NCI-H226 (cell line): ENCODE measurements at regions not wholly inside any gene's neighbourhood (a gene's known extent, or its start where the extent isn't known, plus 50 kb on each side); places are given as distances from the start of the nearest gene placed in this dataset.
"Not testable (repeated sequence)": the region's sequence is repeated elsewhere in the genome, so short reads cannot be mapped to it uniquely, and the experiment has no call there.

Source experiments
- DNase-seq: peaks from one replicate; pipeline ENCODE4 v3.0.0-alpha.2; 2015

DNA sequence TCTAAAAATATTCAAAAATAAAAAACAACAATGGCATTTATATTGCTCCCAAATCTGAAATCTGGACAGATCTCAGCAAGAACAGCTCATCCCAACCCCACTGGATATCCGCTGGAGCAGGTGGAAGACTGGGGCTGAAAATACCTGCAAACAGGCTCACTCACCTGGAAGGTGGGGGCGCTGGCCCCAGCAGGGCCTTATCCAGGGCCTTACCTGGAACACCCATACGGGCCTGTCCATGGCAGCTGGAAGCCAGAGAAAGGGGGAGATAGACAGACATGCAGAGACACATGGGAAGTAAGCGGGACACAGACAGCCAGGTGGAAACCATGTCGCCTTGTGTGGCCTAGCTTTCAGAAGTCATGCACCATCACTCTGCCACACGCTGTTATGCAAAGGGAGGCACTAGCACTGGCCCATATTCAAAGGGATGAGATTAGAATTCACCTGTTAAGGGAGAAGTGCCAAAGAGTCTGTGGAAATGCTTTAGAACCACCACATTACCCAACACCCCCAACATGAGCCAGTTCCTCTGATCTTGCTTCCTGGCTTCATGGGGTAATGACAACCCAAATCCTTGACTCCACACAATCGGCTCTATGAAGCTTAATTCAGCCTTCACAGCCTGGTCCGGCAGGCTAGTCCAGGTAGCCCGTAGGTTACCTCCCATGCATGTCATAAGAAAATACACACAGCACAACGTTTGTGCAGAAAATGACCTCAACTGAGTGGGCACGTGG, 99.0 kb upstream of the CDYL start:
- no peak for DNase-seq

DNA sequence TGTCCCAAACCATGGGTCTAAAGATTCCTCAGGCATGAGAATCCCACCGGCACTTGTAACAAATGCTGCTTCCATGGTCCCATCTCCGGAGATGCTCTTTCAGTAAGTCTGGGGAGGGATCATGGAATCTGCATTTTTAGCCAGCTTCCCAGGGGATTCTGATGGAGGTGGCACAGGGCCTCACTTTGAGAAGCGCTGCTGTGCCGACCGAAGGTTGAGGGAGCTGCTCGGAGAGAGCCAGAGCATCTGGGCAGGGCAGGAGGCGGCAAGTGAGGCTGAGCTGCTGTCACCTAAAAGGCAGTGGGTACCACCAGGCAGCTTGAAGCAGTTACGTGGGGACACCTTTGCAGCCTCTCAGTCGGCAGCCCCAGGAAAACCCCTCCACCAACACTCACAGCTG, 100.2 kb upstream of the CDYL start:
- DNase-seq, result no peak

DNA sequence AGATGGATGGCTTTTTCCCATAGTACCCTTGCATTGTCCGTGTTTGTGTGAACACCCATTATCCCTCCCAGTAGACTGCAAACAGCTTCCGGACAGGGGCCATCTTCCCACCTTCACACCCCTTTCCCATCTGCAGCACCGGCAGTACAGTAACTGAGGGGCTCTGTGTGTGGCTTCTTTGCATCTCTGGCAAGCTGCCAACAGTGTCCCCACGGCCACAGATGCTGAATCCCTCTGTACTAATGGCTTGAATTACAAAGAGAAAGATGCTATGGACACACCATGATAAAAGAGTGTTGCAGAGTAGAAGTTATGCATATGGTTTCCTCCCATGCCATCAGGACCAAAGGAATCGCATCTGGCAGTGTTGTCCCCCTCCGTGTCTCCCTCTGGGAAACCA, 101.1 kb upstream of the CDYL start:
- no peak for DNase-seq

DNA sequence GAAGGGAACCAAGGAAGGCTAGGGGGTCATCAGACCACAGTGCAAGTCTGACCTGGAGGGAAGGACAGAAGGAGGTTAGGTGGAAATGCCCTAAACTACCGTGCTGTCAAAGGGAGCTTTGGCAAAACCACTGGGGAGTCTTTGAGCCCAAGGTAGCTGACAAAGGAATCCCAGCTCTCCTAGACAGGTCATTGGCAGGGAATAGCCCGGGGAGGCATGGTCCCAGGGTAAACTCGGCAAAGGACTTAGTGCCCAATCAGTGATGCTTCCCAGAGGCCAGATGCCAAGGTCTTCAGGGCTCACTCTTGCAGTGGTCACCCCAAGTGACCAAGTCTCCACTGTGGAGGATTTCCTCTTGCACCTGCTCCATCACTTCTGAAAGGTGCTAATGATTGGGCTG, 102.3 kb upstream of the CDYL start:
- DNase-seq, result no peak

DNA sequence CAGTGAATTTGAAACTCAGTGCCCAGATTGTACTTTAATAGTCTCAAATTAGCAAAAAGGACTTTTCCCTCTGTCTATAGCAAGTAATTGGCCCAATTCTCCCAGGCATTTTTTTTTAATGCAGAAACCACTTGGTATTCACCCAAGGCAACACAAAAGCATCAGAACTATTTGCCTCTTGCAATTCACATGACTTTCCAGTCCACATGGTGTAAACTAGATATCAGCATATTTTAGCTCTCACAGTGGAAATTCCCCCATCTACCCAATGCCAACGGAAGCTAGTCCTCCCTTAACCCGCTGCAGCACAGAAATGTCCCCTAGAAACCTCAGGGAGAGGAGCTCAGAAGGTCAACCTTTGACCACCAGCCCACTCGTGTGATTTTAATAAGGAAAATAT, 103.4 kb upstream of the CDYL start:
- peak; percentile 15 for DNase-seq

DNA sequence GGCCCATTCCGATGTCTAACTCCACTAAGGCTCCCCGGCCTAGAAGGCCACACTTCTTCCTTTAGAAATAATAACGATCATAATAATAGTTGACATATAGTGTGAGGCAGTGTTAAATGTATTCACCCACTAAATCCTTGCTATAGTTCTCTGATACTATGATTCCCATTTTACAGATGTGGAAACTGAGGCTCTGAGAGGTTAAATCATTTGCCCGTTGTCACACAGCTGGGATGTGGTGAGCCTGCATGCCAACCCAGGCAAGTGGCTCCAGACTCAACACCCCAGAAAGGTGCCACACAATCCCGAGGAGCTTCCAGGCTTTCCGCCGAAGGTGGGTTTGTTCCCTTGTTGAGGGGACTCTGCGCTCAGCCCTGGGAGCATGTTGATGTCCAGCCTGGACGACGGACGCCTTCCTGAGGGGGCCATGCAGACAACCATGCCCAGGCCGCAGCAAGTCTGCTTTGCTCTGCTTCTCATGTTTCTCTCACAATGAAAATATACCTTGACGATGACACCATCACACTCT, 104.6 kb upstream of the CDYL start:
- DNase-seq, result no peak

DNA sequence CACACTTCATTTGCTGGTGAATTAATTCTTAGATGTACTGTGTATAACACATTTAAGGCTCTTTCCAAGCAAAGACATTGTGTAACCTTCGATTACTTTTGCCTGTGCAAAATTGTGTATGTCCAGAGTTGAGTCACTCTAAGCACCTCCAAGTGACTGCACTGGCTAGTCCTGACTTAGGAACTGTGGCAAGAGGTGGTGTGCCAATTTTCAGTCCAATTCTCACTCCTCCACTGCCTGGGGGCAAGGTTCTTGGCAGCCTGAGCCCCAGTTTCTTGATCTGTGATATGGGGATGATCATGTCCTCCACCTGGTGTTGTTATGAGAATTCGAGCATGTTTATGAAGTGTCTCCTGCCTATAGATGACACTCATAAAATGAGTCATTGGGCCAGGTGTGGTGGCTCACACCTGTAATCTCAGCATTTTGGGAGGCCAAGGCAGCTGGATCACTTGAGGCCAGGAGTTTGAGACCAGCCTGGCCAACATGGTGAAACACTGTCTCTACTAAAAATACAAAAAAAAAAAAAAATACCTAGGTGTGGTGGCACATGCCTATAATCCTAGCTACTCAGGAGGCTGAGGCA, 105.3 kb upstream of the CDYL start:
- DNase-seq, result no peak

DNA sequence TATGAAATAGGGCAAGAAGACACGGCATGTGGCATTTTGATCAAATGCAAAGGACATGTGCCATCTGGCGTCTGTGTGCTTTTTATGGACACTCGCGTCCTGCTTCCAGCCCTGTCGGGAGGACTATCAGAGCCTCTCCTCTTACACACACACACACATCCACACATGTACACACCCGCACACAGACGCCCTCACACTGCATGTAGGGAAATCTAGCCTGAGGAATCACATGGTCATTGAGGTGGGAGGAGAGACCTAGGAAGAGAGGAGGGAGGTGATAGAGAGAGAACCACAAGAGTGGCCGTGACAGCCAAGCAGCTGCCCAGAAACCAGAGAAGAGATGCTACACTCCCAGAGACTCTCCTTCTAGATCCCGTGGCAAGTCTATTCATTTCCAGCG, 105.9 kb upstream of the CDYL start:
- no peak for DNase-seq

DNA sequence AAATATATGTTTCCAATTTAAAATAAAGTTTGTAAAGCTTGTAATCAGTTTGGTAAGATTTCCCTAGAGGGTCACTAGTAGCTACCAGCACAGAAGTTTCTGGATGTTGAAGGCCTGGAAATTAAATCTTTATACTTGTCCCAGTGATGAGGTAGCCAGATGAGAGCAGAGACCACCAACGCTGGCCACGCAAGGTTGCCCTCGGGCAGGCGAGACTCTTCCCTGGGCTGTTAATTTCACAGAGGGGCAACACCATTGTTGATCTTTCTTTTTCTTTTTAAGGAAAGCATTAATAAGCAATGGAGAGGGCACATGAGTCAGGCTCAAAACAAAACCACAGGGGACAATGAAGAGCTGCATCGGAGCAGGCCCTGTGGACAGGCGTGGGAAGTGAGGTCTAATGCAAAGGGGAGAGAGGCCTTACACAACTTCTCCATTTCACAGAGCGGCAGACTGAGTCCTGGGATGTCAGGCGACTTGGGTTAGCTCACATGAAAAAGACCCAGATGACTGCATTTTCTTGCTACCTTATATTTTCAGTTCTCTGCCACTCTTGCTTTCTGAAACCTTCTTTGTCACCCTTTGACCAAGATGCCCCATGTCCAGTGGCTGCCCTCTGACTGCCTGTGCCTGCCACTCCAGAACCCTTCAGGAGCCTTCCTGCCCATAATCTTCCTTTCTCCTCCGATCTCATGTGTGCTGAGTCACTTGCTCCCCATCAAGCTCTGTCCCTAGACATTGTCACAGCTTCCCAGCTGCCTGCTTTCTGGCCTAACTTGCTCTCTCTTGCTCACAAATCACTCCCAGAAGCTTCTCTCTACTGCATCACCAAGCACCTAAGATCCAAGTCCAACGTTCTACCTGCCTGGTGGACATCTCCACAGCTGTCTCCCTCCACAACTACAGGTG, 107.7 kb upstream of the CDYL start:
- DNase-seq, result no peak

DNA sequence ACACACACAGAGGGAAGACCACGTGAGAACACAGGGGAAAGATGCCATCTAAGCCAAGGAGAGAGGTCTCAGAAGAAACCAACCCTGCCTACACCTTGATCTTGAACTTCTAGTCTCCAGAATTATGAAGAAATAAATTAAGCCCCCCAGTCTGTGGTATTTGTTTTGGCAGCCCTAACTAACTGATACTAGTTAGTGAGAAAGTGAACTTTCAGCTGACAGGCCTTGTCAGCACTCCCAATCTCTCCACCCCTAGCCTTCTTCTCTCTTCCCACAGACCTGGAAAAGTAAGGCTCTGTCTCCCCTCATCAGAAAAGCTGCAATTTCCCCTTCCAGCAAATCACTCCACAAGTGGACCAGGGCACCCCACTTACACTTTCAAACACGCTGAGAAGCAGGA, 108.6 kb upstream of the CDYL start:
- no peak for DNase-seq

DNA sequence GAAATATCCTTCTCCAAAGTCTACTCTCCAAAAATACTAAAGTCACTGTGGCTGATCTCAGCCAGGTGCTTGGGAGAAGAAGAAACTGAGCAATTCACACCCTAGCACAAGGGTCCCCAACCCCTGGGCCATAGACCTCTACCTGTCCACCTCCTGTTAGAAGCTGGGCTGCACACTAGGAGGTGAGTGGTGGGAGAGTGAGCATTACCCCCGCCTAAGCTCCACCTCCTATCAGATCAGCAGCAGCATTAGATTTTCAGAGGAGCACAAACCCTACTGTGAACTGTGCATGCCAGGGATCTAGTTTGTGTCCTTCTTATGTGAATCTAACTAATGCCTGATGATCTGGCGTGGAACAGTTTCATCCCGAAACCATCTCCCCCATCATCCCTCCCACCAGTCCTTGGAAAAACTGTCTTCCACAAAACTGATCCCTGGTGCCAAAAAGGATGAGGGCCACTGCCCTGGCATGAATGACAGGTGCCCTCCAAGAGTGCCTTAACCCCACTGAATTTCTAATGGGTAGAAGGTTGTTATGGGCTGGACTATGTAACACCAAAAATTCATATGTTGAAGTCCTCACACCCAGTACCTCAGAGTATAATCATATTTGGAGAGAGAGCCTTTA, 109.2 kb upstream of the CDYL start:
- DNase-seq, result no peak

DNA sequence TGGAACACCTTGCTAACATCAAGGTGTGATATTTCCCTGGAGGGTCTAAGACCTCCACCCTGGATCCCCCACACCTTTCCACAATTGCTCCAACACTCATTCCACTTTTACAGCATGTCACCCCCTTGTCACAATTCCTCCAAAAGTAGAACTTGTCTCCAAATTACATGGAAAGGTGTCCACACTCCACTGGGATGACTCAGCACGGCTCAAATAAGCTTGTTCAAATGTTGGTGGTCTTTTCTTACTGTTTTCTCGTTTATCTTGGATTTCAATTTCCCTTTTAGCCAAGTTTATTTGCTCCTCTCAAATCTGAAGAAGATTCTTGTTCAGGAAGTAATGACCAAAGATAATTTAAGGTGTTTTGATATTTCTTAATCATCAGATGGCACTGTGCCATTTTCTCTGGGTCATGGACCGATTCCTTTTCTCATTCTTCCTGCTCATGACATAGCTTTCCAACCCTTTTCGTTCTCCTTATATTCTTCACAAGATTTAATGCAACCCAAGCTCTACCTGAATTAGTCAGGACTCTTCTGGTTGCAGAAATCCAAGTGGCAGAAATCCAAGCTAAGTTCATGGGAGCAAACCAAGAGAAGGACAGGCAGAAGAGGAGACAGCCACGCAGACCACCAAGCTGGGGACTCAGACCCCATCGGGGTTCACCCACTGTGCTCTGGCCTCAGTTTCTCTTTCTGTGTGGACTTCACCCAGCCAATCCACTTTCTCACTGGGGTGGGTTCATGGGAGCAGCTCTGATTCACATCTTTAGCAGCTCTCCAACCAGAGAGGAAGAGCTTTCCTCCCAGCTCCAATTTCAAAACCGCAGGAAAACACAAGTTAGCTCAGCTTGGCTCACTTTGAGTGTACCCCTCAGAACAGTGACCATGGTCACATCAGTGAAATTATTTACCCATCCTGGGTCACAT, 110.5 kb upstream of the CDYL start:
- DNase-seq, result no peak

DNA sequence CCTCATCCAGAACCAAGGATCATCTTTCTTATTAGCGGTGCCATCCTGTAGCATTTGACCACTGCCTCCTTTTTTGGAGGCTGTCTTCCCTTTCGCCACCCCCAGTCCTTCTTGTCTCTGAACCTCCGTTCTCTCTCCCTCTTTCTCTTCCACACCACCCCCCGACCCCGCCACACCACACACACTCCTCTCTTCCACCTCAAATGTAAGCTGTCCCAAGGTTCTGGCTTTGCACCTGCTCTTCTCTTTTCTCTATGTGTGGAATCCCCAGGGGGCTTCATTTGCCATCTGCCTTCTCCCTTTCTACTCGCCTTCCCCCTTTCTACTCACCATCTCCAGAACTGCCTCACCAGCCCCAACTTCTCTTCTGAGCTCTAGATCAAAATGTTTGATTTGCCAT, 111.3 kb upstream of the CDYL start:
- DNase-seq, result no peak

DNA sequence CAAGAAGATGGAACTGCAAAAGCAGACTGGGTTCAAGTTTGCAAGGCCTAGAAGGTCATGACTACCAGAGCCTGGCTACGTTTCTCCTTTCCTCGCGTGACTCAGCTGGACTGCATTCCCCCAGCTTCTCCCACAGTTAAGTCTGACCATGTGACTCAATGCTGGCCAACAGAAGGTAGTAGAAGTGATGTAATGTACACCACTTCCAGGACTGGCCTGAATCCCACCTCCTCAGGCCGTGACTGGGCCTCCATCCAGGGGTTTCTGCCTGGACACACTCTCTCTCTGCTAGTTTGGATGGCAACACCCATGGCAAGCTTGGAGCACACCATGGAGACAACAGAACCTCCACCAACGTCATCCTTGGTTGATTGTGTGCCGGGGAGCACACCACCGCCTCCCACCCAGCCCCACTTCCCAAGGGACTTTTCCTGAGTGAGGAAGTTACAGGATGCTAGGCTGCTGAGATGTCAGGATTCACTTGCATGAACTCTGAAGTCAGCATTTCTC, 112.0 kb upstream of the CDYL start:
- peak; percentile 76 for DNase-seq

DNA sequence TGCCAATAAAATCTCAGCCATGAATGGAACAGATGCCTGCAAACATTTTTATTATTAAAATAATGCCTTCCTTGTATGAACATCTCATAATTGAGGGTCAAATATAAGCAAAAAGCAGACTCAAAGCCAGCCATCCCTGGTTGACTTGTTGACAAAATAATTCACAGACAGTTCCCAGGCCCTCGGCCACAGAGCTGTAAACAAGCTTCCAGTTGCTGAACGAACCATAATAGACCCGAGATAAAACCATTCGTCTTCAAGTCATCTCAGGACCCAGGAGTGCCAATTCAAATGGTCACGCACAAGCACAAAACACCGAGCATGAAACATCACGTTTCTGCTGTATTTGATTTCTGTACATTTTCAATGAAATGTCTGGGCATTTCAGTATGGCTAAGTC, 113.3 kb upstream of the CDYL start:
- no peak for DNase-seq

DNA sequence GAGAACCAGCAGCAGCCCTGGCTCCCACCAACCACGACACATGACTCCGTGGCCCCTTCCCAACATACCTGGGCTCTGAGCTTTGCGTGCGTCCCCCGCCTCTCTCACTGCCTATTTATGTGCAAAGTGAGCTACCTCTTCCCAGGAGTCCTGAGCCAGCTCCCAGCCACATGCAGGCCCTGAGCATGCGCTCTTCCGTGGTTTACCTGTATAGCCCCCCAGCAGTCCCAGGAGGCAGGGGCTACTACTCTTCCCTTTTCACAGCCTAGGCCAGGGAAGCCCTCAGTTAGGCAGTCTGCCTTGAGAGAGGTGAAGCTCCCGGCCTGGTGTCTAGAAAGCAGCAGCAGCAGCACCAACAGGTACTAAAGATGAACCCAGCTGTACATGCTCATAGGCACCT, 114.8 kb upstream of the CDYL start:
- no peak for DNase-seq

DNA sequence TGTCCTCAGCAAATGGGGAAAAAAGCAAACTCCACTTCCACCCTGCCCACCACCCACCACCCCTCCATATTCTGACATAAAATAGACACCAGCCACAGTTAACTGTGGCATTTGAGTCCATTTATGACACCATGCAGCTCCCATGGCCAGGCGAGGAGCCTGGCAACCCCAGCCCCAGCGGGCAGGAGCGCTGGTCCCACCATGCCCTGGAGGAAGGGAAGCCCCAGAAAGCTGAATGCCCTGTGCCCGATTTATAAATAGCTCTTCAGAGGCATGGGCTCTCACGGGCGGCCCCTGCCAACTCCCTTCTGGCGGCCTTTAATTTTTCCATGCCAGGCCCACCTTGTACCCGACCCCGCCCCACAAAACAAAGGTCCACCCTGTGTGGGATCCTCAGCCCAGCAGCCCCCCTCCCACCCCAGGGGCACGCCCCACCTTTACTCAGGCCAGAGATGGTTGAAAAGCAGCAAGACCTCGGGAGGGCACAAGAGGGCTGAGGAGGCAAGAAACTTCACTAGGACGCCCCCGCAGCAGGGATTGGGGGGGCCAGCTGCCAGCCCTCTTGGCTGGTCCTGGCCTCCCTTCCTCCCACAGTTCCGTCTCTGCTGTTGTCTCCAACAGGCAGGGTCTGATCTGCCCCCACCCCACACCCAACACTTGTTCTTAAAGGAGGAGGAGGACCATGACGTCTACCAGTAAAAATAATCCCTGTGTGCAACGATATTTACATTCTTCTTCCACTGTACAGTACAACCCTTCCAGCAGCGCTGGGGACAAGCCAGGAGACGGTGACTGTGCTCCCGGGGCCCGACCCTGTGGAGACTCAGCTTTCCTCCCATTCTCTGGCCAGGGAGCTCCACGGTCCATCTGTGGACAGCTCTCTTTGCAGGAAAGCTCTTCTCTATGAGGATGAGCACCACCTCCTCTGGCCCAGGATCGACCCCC, 115.6 kb upstream of the CDYL start:
- DNase-seq, result no peak

DNA sequence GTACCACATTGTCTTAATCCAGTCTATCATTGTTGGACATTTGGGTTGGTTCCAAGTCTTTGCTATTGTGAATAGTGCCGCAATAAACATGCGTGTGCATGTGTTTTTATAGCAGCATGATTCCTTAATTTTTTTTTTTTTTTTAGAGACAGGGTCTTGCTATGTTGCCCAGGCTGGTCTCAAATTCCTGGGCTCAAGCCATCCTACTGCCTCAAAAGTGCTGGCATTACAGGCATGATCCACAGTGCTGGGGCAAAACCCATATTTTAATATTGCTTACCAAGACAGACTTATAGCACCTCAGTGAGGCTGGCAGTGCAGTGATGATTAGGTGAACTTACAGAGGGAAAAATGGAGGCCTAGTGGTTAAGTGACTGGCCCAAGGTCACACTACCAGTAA, 116.5 kb upstream of the CDYL start:
- DNase-seq, result not testable (repeated sequence)

DNA sequence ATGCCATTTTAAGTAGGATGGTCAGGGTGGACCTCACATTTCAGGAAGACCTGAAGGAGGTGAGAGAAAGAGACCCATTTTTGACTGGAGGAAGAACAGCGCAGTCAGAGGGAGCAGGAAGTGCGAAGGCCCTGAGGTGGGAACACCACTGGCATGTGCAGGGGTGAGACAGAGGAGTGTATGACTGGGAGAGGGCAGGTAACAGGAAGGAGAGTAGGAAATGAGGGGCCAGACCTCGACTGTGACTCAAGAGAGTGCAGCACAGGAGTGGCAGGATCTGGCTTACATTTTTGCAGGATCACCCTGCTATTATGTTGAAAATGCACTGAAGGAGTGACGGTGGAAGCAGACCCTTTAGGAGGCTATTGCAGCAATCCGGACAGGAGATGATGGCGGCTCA, 117.7 kb upstream of the CDYL start:
- no peak for DNase-seq

DNA sequence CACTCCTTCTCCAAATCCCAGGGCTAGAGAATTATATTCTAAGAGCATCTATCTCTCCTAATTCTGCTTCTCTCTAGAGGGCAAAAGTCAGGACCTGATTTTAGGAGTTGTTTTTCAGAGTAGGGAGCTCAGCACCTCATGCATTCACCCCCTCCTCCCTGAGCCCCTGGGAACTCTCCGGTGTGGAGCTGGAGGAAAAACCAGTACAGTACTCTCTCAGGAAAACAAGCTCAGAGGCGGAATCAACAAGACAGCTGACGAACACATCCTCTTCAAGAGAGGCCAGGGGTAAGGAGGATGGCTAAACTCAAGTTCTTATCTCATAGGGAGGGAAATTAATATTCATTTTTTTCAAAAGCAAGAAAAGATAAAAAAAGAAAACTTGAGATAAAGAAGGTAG, 120.1 kb upstream of the CDYL start:
- no peak for DNase-seq
